ENCODE measurements at regions not wholly inside any gene's neighbourhood (a gene's known extent, or its start where the extent isn't known, plus 50 kb on each side); places are given as distances from the start of the nearest gene placed in this dataset.

DNA sequence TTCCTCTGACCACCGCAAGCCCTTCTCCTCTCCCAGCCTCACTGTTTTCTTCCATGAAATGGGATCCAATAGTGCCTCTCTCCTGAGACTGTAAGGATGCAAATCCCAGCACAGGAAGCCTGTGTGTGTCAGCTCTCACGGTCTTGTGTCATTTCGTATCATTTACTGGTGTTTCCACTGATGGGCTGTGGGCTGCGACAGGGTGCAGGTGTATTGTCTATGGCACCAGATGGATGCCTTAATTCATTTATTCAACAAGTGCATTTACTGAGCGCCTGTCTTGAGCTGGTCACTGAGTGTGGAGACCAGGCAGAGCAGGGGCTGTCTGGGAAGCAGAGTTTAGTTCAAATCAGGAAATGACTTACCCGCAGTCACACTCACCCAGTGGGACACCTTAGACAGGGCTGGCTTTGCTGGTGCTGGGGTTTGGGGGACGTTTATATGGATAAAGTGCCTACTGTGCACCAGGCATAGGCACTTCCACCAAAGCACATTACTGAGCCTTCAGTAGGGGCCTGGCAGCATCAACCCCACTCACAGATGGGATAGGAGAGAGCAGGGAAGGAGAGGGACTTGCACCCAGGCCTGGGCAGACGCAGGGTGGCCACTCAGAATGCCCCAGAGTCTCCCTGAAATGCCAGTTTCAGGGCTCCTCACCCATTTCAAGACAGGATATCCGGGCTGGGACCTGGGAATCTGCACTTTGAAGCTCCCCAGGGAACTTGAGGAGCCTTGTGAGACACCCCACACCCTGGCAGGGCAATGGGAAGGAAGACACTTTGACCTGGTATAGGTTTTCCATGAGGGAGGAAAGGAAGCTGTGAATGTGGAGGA lies 398.9 kb downstream of the MATN1 start:
- Histone ChIP-seq H3K4me1 (ENCODE audit: control insufficient read depth in 4 of 4, insufficient read depth in 4 of 4, low read length in 3 of 4) (no peaks in the 10 kb centered on the region), H3K27ac (ENCODE audit: low read depth in 1 of 2, low read length in 2 of 2) (no peak overlapping the region), H3K36me3 (ENCODE audit: control insufficient read depth in 4 of 4, insufficient read depth in 3 of 4, low read depth in 1 of 4, low read length in 3 of 4) (no peaks in the 10 kb centered on the region), H3K4me3 (ENCODE audit: low read depth in 1 of 3, low read length in 3 of 3) (no peak overlapping the region), H3K9me3 (ENCODE audit: control insufficient read depth in 4 of 4, low read length in 3 of 4) (no peaks in the 10 kb centered on the region), H3K9ac (ENCODE audit: low read depth in 1 of 2, low read length in 2 of 2) (no peak overlapping the region), H3K27me3 (ENCODE audit: control insufficient read depth in 4 of 4, insufficient read depth in 4 of 4, low read length in 3 of 4) (peaks cover 0 to 11% (median 0%) of the 10 kb centered on the region in 4 donors)
- TF ChIP-seq, protein P1, sequence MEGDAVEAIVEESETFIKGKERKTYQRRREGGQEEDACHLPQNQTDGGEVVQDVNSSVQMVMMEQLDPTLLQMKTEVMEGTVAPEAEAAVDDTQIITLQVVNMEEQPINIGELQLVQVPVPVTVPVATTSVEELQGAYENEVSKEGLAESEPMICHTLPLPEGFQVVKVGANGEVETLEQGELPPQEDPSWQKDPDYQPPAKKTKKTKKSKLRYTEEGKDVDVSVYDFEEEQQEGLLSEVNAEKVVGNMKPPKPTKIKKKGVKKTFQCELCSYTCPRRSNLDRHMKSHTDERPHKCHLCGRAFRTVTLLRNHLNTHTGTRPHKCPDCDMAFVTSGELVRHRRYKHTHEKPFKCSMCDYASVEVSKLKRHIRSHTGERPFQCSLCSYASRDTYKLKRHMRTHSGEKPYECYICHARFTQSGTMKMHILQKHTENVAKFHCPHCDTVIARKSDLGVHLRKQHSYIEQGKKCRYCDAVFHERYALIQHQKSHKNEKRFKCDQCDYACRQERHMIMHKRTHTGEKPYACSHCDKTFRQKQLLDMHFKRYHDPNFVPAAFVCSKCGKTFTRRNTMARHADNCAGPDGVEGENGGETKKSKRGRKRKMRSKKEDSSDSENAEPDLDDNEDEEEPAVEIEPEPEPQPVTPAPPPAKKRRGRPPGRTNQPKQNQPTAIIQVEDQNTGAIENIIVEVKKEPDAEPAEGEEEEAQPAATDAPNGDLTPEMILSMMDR (IDR thresholded peaks at IDR 0.05; ENCODE audit: low read depth, low read length, missing input control), result no peak
- TF ChIP-seq EGR1 (IDR thresholded peaks at IDR 0.05; ENCODE audit: low read depth in 2 of 2), result no peak
- TF ChIP-seq, protein P2, sequence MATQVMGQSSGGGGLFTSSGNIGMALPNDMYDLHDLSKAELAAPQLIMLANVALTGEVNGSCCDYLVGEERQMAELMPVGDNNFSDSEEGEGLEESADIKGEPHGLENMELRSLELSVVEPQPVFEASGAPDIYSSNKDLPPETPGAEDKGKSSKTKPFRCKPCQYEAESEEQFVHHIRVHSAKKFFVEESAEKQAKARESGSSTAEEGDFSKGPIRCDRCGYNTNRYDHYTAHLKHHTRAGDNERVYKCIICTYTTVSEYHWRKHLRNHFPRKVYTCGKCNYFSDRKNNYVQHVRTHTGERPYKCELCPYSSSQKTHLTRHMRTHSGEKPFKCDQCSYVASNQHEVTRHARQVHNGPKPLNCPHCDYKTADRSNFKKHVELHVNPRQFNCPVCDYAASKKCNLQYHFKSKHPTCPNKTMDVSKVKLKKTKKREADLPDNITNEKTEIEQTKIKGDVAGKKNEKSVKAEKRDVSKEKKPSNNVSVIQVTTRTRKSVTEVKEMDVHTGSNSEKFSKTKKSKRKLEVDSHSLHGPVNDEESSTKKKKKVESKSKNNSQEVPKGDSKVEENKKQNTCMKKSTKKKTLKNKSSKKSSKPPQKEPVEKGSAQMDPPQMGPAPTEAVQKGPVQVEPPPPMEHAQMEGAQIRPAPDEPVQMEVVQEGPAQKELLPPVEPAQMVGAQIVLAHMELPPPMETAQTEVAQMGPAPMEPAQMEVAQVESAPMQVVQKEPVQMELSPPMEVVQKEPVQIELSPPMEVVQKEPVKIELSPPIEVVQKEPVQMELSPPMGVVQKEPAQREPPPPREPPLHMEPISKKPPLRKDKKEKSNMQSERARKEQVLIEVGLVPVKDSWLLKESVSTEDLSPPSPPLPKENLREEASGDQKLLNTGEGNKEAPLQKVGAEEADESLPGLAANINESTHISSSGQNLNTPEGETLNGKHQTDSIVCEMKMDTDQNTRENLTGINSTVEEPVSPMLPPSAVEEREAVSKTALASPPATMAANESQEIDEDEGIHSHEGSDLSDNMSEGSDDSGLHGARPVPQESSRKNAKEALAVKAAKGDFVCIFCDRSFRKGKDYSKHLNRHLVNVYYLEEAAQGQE (IDR thresholded peaks at IDR 0.05), result no peak
- DNase-seq (ENCODE audit: low spot score), result peak; percentile 13
- 76% methylated on average over 9 of the region's 9 CpGs for WGBS

DNA sequence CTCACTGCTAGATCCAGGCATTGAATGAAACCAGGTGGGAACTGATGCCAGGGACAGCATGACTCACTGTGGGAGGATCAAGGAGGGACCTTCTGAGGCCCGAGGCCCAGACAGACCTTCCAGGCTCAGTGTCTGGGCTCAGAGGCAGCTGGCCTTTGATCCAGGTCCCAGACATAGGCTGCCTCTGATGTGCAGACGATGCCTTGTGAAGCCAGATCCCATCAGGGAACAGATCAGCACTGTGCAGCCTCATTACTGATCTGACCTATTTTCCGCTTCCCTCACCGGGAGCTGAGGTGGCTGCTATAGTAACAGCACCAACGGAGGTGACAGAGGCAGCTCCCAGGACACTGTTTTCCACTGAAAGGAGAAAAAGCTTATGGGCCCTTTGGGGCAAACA lies 399.5 kb downstream of the MATN1 start:
- H3K9me3 ChIP-seq (ENCODE audit: control insufficient read depth in 4 of 4, low read length in 3 of 4), result no peaks in the 10 kb centered on the region
- no peaks in the 10 kb centered on the region for H3K36me3 ChIP-seq (ENCODE audit: control insufficient read depth in 4 of 4, insufficient read depth in 3 of 4, low read depth in 1 of 4, low read length in 3 of 4)
- DNase-seq (ENCODE audit: low spot score), result peak; percentile 20
- H3K4me1 ChIP-seq (ENCODE audit: control insufficient read depth in 4 of 4, insufficient read depth in 4 of 4, low read length in 3 of 4), result no peaks in the 10 kb centered on the region
- H3K27ac ChIP-seq (ENCODE audit: low read depth in 1 of 2, low read length in 2 of 2), result no peak overlapping the region
- peaks cover 0 to 11% (median 0%) of the 10 kb centered on the region in 4 donors for H3K27me3 ChIP-seq (ENCODE audit: control insufficient read depth in 4 of 4, insufficient read depth in 4 of 4, low read length in 3 of 4)
- TF ChIP-seq, protein P1 (IDR thresholded peaks at IDR 0.05; ENCODE audit: low read depth, low read length, missing input control), result no peak
- no peak for TF ChIP-seq FOXA1 (IDR thresholded peaks at IDR 0.05)
- no peak for TF ChIP-seq GABPA (IDR thresholded peaks at IDR 0.05 in 1 of 2, conservative IDR thresholded peaks at IDR 0.05 in 1 of 2)
- TF ChIP-seq, protein P3, sequence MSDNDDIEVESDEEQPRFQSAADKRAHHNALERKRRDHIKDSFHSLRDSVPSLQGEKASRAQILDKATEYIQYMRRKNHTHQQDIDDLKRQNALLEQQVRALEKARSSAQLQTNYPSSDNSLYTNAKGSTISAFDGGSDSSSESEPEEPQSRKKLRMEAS (IDR thresholded peaks at IDR 0.05), result no peak
- no peak for TF ChIP-seq EGR1 (IDR thresholded peaks at IDR 0.05; ENCODE audit: low read depth in 2 of 2)
- no peak overlapping the region for H3K4me3 ChIP-seq (ENCODE audit: low read depth in 1 of 3, low read length in 3 of 3)
- 66% methylated on average over 5 of the region's 5 CpGs for WGBS
- no peak overlapping the region for H3K9ac ChIP-seq (ENCODE audit: low read depth in 1 of 2, low read length in 2 of 2)
